OCI-LY1 (cell line): ENCODE measurements at regions not wholly inside any gene's neighbourhood (a gene's known extent, or its start where the extent isn't known, plus 50 kb on each side); places are given as distances from the start of the nearest gene placed in this dataset.

Source experiments
- H2AFZ ChIP-seq: fragments of 200-600 bp; sonication (generic), shearing (Covaris generic); 2 replicates; pipeline ENCODE4 v1.6.0; 2014; ENCODE audit warnings: antibody characterized with exemption, mild to moderate bottlenecking, low read length
- H3F3A ChIP-seq: fragments of 200-600 bp; sonication (generic), shearing (Covaris generic); 2 replicates; pipeline ENCODE4 v1.6.0; 2014; ENCODE audit warnings: mild to moderate bottlenecking, antibody characterized with exemption, low read length, moderate library complexity; ENCODE audit not compliant: insufficient read depth
- H3K27ac ChIP-seq: fragments of 200-600 bp; sonication (generic); 2 replicates; pipeline ENCODE4 v1.5.1; 2014; ENCODE audit warnings: low read length, mixed run types, mild to moderate bottlenecking, low read depth; ENCODE audit not compliant: poor library complexity, severe bottlenecking
- H3K27me3 ChIP-seq: fragments of 200-600 bp; sonication (generic); 2 replicates; pipeline ENCODE4 v1.6.0; 2014; ENCODE audit warnings: antibody characterized with exemption, mild to moderate bottlenecking, low read length, moderate library complexity; ENCODE audit not compliant: insufficient read depth
- H3K36me3 ChIP-seq: fragments of 200-600 bp; sonication (generic); 2 replicates; pipeline ENCODE4 v1.6.1; 2014; ENCODE audit warnings: mild to moderate bottlenecking, antibody characterized with exemption, low read length, moderate library complexity, mixed read lengths; ENCODE audit not compliant: insufficient read depth
- H3K4me1 ChIP-seq: fragments of 200-600 bp; sonication (generic); 2 replicates; pipeline ENCODE4 v1.5.1; 2014; ENCODE audit warnings: mild to moderate bottlenecking, low read length, moderate library complexity; ENCODE audit not compliant: insufficient read depth, severe bottlenecking
- H3K4me2 ChIP-seq: fragments of 200-600 bp; sonication (generic), shearing (Covaris generic); 2 replicates; pipeline ENCODE4 v1.6.1; 2014; ENCODE audit warnings: low read length
- H3K4me3 ChIP-seq: fragments of 200-600 bp; sonication (generic); 2 replicates; pipeline ENCODE4 v1.5.1; 2014; ENCODE audit warnings: low read length, low read depth, mild to moderate bottlenecking, mixed read lengths; ENCODE audit not compliant: poor library complexity, severe bottlenecking
- H3K79me2 ChIP-seq: fragments of 200-600 bp; shearing (Covaris generic); 2 replicates; pipeline ENCODE4 v1.6.1; 2016; ENCODE audit warnings: mixed run types, low read length, mixed read lengths; ENCODE audit not compliant: insufficient read depth
- H3K9ac ChIP-seq: fragments of 200-600 bp; sonication (generic), shearing (Covaris generic); 2 replicates; pipeline ENCODE4 v1.6.1; 2014; ENCODE audit warnings: mild to moderate bottlenecking, low read length, mixed read lengths
- H3K9me2 ChIP-seq: fragments of 200-600 bp; sonication (generic), shearing (Covaris generic); 2 replicates; pipeline ENCODE4 v1.6.1; 2014; ENCODE audit warnings: low read depth, mild to moderate bottlenecking, low read length, mixed read lengths
- H3K9me3 ChIP-seq: fragments of 200-600 bp; shearing (Covaris generic); 2 replicates; pipeline ENCODE4 v1.6.1; 2014; ENCODE audit warnings: low read length, mixed read lengths
- H4K20me1 ChIP-seq: fragments of 200-600 bp; sonication (generic), shearing (Covaris generic); 2 replicates; pipeline ENCODE4 v1.6.0; 2016; ENCODE audit warnings: mild to moderate bottlenecking, low read length; ENCODE audit not compliant: insufficient read depth
- EZH2 ChIP-seq: fragments of 200-600 bp; sonication (generic), shearing (Covaris generic); IDR thresholded peaks from 2 replicates; pipeline ENCODE4 v1.8.0; 2017; ENCODE audit warnings: borderline replicate concordance, mixed run types, mild to moderate bottlenecking, antibody characterized with exemption, low read length, moderate library complexity, mixed read lengths
- TF ChIP-seq, protein P1 (sequence below): fragments of 200-600 bp; sonication (generic), shearing (Covaris generic); IDR thresholded peaks from 2 replicates; pipeline ENCODE4 v1.5.1; 2017; ENCODE audit warnings: mild to moderate bottlenecking, antibody characterized with exemption, low read length, moderate library complexity, mixed read lengths

DNA sequence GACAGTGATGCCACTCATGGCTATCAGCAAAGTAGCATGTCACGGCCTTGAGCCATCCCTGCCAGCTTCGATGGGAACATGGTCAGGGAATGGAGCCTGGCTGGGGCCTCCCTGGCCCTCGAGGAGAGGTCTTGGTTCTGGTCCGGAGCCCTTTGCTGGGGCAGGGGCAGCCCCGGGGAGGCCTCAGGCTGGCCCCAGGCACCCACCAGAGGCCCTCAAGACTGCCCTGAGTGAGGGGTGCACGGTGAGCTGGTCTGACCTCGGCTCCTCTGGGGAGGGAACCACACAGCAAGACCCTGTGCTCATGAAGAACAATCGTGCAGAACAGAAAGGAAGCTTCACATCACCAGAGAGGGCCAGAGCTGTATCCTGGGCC, 75.2 kb upstream of the OTOS start:
- no peaks in the 10 kb centered on the region for H3K9me3 ChIP-seq

DNA sequence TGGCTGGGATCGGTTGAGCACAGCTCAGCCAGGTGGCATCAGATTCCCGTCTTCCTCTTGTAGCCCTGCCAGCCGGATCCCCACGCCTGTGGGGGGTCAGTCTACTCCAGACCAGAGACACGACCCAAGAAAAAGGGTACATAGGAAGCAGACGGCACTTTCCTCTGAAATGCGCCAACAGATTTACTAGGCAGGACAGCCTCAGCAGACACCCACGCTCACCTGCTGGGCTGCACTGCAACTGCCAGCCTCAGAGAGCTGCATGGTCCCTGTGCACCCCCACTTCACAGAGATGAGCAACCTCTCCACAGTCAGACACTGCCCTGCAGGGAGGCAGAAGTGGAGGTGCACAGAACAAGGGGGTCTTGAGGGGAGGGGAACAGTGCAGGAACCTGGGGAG, 75.7 kb upstream of the OTOS start:
- TF ChIP-seq, protein P1, sequence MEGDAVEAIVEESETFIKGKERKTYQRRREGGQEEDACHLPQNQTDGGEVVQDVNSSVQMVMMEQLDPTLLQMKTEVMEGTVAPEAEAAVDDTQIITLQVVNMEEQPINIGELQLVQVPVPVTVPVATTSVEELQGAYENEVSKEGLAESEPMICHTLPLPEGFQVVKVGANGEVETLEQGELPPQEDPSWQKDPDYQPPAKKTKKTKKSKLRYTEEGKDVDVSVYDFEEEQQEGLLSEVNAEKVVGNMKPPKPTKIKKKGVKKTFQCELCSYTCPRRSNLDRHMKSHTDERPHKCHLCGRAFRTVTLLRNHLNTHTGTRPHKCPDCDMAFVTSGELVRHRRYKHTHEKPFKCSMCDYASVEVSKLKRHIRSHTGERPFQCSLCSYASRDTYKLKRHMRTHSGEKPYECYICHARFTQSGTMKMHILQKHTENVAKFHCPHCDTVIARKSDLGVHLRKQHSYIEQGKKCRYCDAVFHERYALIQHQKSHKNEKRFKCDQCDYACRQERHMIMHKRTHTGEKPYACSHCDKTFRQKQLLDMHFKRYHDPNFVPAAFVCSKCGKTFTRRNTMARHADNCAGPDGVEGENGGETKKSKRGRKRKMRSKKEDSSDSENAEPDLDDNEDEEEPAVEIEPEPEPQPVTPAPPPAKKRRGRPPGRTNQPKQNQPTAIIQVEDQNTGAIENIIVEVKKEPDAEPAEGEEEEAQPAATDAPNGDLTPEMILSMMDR, result no peak
- no peak for TF ChIP-seq EZH2
- Histone ChIP-seq H3K79me2 (no peaks in the 10 kb centered on the region), H3K9me2 (no peaks in the 10 kb centered on the region), H3K4me1 (no peaks in the 10 kb centered on the region), H3K4me2 (no peak overlapping the region), H3K36me3 (no peaks in the 10 kb centered on the region), H4K20me1 (no peaks in the 10 kb centered on the region), H3F3A (no peaks in the 10 kb centered on the region), H3K9ac (no peak overlapping the region), H3K27me3 (peaks cover 3% of the 10 kb centered on the region; the same call in 1 of the 2 replicates), H3K27ac (no peak overlapping the region), H3K4me3 (no peak overlapping the region), H2AFZ (no peak overlapping the region), H3K9me3 (no peaks in the 10 kb centered on the region)

More for the DNA sequence above, 75.2 kb upstream of the OTOS start:
- Histone ChIP-seq H4K20me1 (no peaks in the 10 kb centered on the region), H3K9ac (no peak overlapping the region), H3K4me1 (no peaks in the 10 kb centered on the region), H3K36me3 (no peaks in the 10 kb centered on the region), H3K27ac (no peak overlapping the region), H2AFZ (no peak overlapping the region), H3K4me3 (no peak overlapping the region), H3K4me2 (no peak overlapping the region), H3F3A (no peaks in the 10 kb centered on the region), H3K9me2 (no peaks in the 10 kb centered on the region), H3K27me3 (peaks cover 3% of the 10 kb centered on the region; the same call in 1 of the 2 replicates), H3K79me2 (no peaks in the 10 kb centered on the region)
- no peak for TF ChIP-seq EZH2
- TF ChIP-seq, protein P1, result no peak

DNA sequence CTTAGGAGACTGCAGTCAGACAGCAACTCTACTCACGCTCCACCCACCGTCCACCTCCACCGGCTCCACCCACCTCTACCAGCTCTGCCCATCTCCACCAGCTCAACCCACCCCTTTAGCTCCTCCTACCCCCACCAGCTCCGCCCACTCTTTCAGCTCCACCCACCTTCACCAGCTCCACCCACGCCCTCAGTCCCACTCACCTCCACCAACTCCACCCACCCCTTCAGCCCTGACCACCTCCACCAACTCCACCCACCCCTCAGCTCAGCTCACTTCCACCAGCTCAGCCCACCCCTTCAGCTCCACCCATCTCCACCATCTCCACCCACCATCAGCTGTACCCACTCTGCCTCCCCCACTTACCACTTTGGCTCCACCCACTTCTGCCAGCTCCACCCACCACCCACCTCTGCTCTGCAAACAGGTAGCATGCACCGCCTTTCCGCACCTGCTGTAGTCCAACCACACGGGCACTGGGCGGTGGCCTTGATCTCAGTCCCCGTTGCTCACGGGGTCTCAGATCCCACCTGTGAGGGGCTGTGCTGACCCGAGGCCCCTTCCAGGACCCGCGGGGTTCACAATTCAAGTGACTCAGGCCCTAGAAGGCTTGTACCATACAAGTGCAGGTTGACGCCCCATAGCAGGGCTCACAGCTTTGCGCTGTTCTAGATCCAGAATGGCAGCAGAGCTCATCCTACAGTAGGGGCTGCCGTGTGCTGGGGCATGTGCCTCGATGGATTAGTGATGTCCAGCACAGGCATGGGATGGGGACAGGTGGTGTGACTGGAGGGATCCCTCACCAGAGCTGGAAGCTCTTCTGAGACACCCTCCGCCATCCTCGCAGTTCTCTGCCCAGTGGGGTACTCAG, 77.2 kb upstream of the OTOS start:
- Histone ChIP-seq H3K9me2 (no peaks in the 10 kb centered on the region), H3K4me3 (no peak overlapping the region), H3K4me1 (no peaks in the 10 kb centered on the region), H2AFZ (no peak overlapping the region), H3F3A (no peaks in the 10 kb centered on the region), H3K9me3 (no peaks in the 10 kb centered on the region), H4K20me1 (no peaks in the 10 kb centered on the region), H3K9ac (no peak overlapping the region), H3K4me2 (no peak overlapping the region), H3K79me2 (no peaks in the 10 kb centered on the region), H3K27ac (no peak overlapping the region), H3K36me3 (no peaks in the 10 kb centered on the region), H3K27me3 (peaks cover 3% of the 10 kb centered on the region; the same call in 1 of the 2 replicates)
- TF ChIP-seq, protein P1, result no peak
- TF ChIP-seq EZH2, result no peak
